KOPT-K1 (cell line): ENCODE measurements at regions not wholly inside any gene's neighbourhood (a gene's known extent, or its start where the extent isn't known, plus 50 kb on each side); places are given as distances from the start of the nearest gene placed in this dataset.

Source experiments
- H3K27ac ChIP-seq: fragments of 200-600 bp; sonication (generic); 2 replicates; pipeline ENCODE4 v1.5.1; 2016; ENCODE audit warnings: antibody characterized with exemption, mild to moderate bottlenecking, low read depth, low read length; ENCODE audit not compliant: poor library complexity, severe bottlenecking
- H3K36me3 ChIP-seq: fragments of 200-600 bp; sonication (generic); 2 replicates; pipeline ENCODE4 v1.5.1; 2017; ENCODE audit warnings: antibody characterized with exemption, mild to moderate bottlenecking, low read length, moderate library complexity; ENCODE audit not compliant: insufficient read depth
- H3K9me3 ChIP-seq: fragments of 200-600 bp; sonication (generic); 2 replicates; pipeline ENCODE4 v1.5.1; 2017; ENCODE audit warnings: antibody characterized with exemption, low read length, mild to moderate bottlenecking; ENCODE audit not compliant: insufficient read depth, poor library complexity, severe bottlenecking

- Histone ChIP-seq H3K27ac (no peak overlapping the region), H3K9me3 (no peaks in the 10 kb centered on the region), H3K36me3 (no peaks in the 10 kb centered on the region)
Observed at GRCh38 chr18:28357766-28358401, 181.0 kb upstream of the CDH2 start.

GRCh38 chr18:28350821-28351220 lies 173.9 kb upstream of the CDH2 start:
- no peaks in the 10 kb centered on the region for H3K36me3 ChIP-seq
- H3K27ac ChIP-seq = no peak overlapping the region
- H3K9me3 ChIP-seq = no peaks in the 10 kb centered on the region

DNA sequence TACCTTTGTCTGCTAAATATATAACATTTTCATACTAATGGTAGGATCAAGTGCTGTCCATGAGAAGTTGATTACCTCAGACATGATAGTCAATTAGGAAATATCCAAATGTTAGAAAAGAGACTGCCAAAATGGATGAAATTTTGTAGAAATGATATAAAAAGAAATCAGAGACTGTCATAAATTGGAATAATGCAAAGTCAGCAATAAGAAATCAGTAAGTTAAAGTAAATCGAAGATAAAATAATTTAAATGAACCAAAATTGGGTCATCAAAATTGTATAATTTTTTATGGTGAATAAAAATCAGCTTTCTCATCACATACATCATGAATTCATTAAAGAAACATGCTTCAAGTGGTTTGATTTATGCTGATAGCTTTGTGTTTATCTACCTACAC lies 165.3 kb upstream of the CDH2 start:
- H3K27ac ChIP-seq = no peak overlapping the region
- H3K36me3 ChIP-seq = no peaks in the 10 kb centered on the region
- no peaks in the 10 kb centered on the region for H3K9me3 ChIP-seq

- Histone ChIP-seq H3K36me3 (no peaks in the 10 kb centered on the region), H3K27ac (no peak overlapping the region), H3K9me3 (no peaks in the 10 kb centered on the region)
Observed at GRCh38 chr18:28338316-28338715, 161.4 kb upstream of the CDH2 start.

DNA sequence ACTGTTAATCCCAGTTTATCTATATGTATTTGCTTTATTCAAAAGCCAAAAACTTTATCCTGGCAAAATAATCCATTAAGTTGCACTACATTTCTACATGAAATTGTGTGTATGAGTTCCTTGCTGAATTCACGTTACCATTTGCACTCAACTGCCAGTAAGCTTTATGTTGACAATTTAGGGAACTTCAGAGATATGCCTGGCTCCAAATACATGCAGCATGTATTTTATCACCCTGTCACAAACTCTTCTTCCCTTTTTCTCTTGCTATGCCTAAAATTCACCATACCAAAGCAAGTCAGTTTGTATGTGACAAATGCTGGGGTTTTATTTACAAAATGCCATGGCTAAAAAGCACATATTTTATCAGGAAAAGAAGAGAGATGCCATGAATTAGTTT lies 157.6 kb upstream of the CDH2 start:
- Histone ChIP-seq H3K27ac (no peak overlapping the region), H3K9me3 (no peaks in the 10 kb centered on the region), H3K36me3 (no peaks in the 10 kb centered on the region)

DNA sequence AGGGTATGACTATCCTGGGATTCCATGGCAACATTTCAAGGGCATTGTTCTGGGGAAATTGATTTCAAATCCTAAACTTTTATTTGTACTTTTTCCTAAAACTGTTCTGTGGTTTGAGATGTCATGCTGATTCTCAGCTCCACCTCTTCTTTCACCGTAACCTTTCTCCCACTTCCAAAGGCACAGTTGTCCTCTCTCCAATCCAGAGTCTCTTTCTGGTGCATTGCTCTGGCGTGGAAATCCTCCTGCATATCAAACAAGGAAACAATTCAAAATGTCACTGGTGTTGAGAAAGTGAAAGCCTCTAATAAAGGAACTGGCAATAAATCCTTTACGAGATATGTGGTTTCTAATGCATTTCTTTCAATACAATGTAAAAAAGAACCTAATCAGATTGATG lies 155.1 kb upstream of the CDH2 start:
- Histone ChIP-seq H3K27ac (no peak overlapping the region), H3K9me3 (no peaks in the 10 kb centered on the region), H3K36me3 (no peaks in the 10 kb centered on the region)

DNA sequence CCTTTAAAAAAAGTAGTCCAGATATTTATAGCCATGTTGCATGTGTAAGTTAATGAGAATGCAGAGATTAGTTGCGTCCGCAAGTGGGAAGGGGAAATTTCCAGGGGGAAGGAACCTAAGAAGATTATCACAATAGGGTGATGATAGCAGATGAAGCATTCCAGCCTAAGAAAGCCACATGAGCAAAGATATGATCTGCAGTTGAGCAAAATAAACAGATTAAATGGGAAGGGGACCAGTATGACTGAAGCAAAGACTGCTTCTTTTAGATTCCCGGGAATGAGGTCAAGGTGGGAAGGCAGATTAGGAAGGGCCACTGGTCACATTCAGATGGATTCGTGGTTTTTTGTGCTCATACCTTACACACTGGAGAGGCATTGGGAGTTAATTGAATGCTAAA lies 154.6 kb upstream of the CDH2 start:
- Histone ChIP-seq H3K9me3 (no peaks in the 10 kb centered on the region), H3K27ac (no peak overlapping the region), H3K36me3 (no peaks in the 10 kb centered on the region)

GRCh38 chr18:28313602-28314001 lies 136.7 kb upstream of the CDH2 start:
- Histone ChIP-seq H3K9me3 (no peaks in the 10 kb centered on the region), H3K27ac (no peak overlapping the region)

DNA sequence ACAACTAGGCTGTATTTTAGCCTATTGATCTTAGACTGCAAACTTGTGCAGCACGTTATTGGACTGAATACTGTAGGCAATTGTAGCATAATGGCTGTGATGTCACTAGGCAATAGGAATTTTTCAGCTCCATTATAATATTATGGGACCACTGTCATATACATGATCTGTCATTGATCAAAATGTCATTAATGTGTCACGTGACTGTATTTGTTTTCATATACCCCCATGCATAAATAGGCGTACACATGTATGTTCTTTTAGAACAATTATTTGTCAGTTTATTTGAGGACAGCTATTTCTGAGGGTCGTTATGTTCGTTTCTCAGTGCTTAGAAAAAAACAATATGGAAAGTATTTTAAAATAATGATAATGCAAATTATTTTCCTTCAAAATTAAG lies 111.9 kb upstream of the CDH2 start:
- Histone ChIP-seq H3K36me3 (no peaks in the 10 kb centered on the region), H3K27ac (no peak overlapping the region), H3K9me3 (no peaks in the 10 kb centered on the region)

More at GRCh38 chr18:28313602-28314001, 136.7 kb upstream of the CDH2 start:
- no peaks in the 10 kb centered on the region for H3K36me3 ChIP-seq

GRCh38 chr18:28287146-28287545 lies 110.2 kb upstream of the CDH2 start:
- no peaks in the 10 kb centered on the region for H3K36me3 ChIP-seq
- no peaks in the 10 kb centered on the region for H3K9me3 ChIP-seq
- H3K27ac ChIP-seq = no peak overlapping the region

GRCh38 chr18:28284132-28284531 lies 107.2 kb upstream of the CDH2 start:
- no peaks in the 10 kb centered on the region for H3K36me3 ChIP-seq
- no peak overlapping the region for H3K27ac ChIP-seq
- H3K9me3 ChIP-seq = no peaks in the 10 kb centered on the region

- Histone ChIP-seq H3K9me3 (no peaks in the 10 kb centered on the region), H3K27ac (no peak overlapping the region), H3K36me3 (no peaks in the 10 kb centered on the region)
Observed at GRCh38 chr18:28281400-28281799, 104.5 kb upstream of the CDH2 start.

GRCh38 chr18:28269750-28270149 lies 92.8 kb upstream of the CDH2 start:
- Histone ChIP-seq H3K27ac (no peak overlapping the region), H3K36me3 (no peaks in the 10 kb centered on the region), H3K9me3 (no peaks in the 10 kb centered on the region)

DNA sequence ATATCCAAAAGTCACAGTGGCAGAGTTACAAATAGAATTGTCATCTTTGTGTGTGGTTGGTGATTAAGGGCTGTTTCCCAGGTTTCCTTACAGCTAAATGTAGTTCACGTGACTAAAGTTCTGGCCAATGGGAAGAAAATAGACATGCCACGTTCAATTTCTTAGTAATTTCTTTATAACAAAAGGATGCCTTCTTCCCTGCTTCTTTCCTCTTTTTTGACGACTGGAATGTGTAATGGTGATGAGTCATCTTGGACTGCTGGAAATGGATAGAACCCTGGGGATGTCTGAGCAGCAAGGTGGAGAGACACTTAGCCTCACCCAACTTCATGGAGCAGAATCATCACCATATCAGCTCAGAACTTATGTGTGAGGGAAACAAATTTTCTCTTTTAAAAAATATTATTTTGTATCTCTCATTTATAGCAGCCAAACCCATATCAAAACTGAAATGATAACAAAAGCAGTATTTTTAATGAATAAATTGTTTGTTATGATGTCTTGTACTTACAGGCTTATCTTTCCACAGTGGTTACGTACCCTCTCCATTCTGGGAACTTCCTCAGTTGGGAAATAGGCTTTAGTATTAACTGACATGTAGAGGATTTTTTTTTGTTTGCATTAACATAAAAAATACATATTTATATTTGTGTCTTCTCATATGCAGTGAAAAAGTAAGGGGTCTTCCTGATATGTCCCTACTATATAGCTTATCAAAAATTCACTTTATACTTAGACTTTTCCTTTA lies 91.1 kb upstream of the CDH2 start:
- H3K9me3 ChIP-seq = no peaks in the 10 kb centered on the region
- H3K36me3 ChIP-seq = no peaks in the 10 kb centered on the region
- H3K27ac ChIP-seq = no peak overlapping the region

DNA sequence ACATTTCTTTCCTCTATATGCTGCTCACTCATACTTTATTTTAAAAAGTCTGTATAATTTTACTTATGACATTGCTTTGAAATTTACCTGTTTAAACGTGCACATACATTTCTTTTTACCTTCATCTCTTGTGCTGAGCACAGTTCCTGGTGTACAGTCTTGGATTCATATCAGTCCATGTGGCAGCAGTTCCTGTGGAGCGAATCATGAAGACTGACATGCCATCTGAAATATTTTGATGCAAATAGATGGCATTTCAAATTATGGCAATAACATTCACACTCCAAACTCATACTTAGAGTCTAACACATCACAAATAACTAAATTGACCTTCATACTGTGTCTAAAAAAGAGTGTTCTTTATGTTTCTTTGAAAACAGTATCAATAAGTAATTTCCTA lies 90.3 kb upstream of the CDH2 start:
- Histone ChIP-seq H3K27ac (no peak overlapping the region), H3K36me3 (no peaks in the 10 kb centered on the region), H3K9me3 (no peaks in the 10 kb centered on the region)

DNA sequence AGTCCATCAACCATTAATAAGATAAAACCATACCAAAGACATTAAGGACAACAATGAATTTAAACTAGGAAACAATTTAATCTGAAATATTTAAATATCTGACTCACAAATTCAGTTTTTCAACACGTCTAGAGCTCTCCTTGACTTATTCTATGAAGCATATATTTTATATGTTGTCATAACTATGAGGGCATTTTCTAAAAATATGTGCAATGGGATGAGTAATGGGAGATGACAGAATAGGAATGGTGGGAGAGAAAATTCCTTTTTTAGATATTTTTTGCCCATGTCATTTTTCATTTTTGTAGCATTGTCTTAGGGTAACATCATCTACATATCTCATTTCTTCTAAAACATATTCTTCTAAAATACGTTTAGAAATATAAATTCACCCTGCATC lies 79.2 kb upstream of the CDH2 start:
- Histone ChIP-seq H3K9me3 (no peaks in the 10 kb centered on the region), H3K27ac (no peak overlapping the region)

More for the DNA sequence above, 79.2 kb upstream of the CDH2 start:
- H3K36me3 ChIP-seq = no peaks in the 10 kb centered on the region
